GM21619 (cell line): ENCODE measurements at regions not wholly inside any gene's neighbourhood (a gene's known extent, or its start where the extent isn't known, plus 50 kb on each side); places are given as distances from the start of the nearest gene placed in this dataset.

ENCODE experiments used
- ATAC-seq: cut with Tn5 transposase; IDR thresholded peaks from one replicate; pipeline ENCODE4 v1.9.1; 2021; ENCODE audit not compliant: unreplicated experiment

DNA sequence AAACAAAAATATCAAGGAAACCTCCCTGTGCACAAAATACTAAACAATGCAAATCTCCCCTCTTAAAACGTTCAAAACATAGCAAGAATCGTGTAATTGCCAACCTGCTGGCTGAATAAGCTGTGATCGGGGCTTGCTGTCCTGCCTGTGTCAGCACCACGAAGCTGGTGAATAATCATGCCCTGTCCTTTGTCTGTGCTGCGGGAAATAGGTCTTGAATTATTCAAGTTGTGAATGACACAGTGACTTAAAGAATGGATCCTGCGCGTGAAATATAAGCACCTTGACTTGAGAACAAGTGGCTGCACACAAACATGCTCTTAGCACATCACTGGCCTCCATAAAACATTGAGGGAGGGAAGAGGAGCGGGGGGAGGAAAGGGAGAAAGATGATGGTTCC, 130.2 kb downstream of the OAT start:
- no peak for ATAC-seq

DNA sequence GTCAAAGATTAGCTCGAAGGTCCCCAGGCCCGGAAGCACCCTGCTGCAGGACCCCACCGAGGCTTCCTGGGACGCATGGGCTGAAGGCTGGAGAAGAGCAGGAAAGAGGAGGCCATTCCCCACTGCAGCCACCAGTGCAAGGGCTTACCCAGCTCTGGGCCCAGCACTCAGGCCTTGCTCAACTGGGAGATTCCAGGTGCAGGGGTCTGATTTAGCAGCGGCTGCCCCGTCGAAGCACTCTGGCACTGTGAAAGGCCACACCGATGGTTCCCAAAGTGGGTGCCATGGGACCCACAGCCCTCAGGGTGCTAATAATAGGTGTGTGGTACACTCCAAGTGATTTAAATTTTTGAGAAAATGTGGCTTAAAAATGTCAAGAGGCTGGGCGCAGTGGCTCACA, 130.9 kb downstream of the OAT start:
- ATAC-seq = no peak

DNA sequence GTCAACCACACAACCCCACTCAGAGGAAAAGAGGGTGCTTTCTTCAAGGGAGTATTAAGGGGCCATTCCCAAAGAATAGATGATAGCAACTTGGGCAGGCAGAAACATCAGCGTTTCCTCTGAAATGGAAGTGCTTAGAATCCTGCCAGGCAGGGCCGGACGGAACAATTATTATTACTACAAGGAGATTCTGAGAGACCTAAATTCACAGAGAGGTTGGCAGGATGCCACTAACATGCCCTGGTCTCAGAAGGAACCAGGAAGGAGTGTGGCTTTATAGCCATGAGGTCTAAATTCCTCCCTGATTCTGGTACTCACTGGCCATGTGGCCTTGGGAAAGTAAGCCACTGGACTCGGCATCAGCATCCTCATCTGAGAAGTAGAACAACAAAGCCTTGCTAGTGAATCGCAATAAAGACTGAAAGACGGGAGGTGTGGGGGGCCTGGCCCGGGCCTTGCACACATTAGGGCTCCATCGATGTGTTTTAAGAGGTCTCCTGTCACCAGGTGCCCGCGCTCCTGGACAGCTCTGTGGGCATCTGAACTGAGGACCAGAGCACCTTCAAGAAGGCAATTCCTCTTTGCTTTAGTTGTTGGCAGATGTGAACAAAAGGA, 131.5 kb downstream of the OAT start:
- no peak for ATAC-seq

DNA sequence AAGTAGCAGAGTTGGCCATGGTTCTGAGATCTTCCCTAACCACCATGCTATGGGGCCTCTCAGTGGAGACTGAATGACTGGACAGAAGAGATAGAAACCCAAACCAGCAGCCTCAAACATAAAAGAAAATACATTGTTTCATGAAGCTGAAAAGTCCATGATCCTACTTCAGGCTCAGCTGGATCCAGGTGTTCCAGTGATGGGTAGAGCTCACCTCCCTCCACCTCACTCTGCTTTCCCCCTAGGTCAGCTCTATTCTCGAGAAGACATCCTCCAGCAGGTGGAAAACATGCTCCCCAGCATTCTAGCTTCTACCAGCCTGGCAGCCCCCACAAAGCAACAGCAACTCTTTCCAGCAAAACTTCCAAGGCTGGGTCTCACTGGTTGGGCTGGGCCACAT, 132.1 kb downstream of the OAT start:
- ATAC-seq = no peak

DNA sequence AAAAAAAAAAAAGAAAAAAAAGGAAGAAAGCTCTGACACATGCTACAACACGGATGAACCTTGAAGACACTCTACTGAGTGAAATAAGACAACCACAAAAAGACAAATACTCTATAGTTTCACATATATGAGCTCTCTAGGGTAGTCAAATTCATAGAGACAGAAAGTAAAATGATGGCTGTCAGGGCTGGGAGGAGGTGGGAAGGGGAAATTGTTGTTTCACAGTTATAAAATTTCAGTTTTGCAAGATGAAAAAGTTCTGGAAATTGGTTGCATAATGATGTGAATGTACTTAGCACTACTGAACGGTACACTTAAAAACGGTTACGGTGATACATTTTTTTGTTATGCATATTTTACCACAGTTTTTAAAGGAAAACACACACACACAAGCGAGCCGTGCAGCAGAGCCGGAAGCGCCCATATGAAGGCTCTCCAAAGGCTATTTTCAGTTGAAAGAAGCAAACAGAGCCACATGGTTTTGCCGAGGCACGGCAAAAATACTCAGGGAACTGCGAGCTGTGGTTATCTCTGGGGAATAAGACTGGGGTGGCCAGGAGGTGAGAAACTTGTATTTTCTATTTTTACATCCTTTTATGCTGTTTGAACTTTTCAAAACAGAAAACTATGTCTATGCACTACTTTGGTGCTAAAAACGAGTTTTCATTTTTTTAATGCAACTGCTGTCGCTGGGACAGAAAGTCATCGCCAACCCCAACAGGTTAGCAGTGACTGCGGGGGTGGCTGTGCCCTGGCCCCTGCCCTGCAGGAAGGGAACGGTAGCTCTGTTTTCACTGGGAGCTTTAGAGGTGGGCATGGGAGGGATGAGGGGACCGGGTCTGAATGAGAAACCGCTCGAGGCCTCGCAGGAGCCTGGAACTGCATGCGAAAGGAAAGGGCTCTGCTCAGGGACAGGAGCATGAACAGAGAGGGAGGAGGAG, 132.9 kb downstream of the OAT start:
- ATAC-seq = peak; percentile 69

DNA sequence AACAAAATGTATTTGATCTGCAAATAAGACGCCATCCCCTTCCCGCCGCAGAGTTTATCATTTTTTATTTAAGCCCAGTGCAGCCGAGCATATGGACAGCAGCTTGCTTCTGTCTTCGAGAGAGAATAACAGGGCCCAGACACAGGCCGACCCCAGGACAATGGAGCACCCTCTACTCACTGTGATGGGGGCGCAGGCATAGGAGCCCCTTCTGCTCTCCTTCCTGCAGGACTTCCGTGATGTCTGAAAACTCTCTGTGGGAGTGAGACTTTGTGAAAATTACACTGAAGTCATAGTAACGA, 134.8 kb downstream of the OAT start:
- ATAC-seq = no peak

DNA sequence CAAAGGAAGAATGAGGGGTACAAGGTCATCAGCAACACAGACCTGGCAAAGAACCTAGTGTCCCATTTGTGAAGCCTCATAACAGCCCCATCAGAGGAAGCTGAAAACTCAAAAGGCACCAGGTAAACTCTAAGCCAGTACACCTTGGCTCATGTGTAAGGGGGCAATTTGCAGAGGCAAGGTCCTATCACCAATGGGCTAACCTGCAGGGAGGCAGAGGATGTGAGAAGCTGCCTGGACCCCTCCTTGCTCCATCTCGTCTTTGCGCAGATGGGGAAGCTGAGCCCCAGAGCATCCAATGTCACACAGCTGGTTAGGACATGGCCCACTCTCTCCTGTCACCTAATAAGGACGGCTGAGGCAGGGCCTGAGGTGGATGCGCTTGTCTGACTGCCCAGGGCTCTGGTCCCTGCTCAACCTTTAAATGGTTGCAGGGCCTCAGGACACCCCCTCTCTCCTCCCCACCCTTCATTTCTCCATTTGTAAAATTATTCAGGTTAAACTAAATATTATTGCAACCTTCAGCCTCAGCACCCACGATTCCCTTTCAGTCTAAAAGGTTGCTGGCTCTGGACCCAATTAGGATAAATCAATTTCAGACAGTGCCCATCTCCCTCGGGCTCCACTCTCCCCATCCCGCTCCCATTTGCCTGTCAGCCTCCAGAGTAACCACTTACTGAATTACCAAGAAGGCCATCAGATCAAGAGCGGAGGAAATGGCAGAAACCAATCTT, 135.3 kb downstream of the OAT start:
- ATAC-seq = no peak

DNA sequence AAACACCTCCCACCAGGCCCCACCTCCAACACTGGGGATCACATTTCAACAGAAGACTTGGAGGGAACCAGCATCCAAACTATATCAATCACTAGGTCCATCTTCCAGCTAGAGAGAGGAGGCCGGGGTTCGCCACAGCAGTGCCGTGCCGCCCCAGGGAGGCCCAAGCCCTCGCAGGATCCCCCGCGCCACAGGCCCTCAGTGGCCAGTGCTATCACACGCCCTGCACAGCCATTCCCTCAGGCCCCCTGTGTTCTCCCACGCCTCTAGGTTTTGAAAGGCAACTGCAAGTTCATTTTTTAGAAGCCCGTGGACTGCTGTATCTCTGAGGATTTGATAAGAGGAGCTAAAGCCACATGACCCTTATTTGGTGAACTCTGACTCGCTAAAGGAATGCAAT, 136.4 kb downstream of the OAT start:
- ATAC-seq = no peak

DNA sequence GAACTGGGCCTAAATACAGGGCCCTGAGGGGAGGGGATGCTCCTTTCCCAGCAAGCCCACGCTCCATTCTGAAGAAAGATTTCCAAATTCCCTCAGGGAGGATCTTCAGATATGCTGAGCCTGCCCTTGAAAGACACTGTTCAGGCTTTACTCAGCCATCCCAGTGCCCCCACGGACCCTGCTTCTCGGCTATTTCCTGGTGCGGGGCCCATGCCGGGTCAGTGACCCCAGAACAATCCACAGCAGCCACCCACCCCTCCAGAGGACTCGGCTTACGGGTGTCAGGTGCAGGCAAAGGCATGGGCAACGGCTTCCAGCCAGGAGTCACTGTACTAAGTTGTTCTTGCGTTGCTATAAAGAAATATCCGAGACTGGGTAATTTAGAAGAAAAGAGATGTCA, 137.1 kb downstream of the OAT start:
- ATAC-seq = no peak

DNA sequence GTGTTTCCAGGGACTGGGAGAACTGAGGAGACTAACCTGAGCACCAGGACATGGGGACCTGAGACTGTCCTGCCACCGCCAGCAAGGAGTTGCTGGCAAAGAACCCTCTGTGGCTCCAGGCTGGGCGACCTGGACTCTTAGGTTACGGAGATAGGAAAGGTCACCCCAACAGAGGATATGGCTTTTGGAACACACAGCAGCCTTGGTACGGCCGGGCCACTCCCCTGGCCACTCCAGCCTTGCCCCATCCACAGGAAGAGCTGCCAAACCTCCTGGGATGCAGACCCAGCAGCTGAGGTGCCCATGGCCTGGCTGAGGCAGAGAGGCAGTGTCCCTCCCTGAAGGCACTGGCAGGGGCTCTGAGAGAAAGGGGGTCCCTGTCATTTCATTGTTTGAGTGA, 137.8 kb downstream of the OAT start:
- ATAC-seq = no peak

DNA sequence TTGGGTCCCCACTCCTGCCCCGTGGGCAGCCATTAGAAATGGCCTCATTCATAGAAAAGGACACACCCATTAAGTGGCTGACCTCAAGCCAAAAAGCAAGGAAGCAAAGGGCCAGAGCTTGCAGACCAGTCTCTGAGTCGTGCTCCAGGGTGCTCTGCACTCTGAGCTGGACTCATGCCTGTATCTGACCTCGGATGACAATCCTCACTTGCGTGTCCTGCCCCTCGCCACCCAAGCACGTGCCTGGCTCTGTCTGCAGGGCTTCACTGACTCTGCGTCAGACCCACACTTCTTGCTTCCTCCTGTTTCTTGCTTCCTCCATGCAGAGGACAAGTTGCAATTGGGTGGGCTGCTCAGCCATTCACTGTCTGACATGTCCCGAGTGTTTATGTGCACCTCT, 138.8 kb downstream of the OAT start:
- no peak for ATAC-seq

DNA sequence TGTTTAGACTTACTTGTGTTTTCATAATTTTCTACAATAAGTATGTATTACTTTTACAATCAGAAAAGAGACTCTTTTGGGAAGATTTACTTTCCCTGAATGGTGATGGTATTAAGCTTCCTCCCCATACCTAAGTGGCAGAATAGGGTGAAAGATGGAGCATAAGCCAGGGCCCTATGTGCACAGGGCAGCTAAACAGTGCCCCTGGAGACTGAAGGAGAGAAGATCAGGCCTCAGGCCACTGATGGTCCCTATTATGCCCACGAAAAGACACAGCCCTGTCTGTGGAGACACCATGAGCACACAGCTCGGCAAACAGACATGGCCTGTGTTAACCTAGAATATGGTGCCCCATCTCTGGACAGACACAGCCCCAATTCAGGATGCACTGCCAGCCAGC, 139.4 kb downstream of the OAT start:
- ATAC-seq = no peak

DNA sequence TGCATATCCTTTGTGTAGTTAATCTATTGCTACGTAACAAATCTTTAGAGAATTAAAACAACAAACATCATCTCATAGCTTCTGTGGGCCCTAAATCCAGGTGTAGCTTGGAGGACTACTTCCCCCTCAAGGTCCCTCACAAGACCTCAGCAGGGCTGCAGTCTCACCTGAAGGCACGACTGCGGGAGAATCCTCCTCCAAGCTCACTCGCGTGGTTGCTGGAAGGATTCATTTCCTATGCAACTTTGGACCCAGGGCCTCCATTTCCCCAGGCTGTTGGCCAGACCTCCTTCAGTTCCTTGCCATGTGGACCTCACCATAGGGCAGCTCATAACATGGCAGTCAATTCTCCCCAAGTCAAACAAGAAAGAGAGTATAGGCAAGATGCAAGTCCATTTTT, 140.4 kb downstream of the OAT start:
- ATAC-seq = no peak

DNA sequence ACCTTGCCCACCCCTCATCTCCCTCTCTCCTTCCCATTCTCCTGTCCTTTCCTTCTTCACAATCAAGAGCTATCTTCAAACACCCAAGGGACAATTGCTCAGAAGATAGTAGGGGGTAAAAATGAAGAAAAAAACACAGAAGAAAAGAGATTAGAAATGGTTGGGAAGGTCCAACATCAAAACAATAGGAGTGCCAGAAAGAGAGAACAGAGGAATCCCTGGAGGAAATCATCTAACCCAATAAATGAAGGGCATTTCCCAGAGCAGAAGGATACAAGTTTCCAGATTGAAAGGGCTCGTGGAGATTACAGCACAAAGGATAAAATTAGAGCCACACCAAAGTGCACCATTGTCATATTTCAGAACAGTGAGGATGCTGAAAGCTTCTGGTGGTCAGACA, 145.6 kb downstream of the OAT start:
- no peak for ATAC-seq

DNA sequence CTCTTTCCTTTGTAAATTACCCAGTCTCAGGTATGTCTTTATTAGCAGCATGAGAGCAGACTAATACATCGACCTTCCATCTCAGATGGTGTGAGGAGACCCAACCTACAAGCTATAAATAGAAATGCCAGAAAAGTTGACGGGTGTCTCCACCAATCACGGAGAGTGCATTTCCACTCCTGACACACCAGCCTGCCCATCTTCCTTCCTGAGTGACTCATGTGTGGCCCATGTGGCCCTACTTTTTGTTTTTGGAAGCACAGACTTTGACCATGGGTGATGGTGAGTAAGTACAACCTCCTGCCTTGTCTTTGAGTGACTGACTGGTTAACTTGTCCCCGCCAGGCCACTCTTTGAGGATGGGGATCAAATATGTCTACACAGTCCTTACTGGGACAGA, 147.0 kb downstream of the OAT start:
- ATAC-seq = no peak

DNA sequence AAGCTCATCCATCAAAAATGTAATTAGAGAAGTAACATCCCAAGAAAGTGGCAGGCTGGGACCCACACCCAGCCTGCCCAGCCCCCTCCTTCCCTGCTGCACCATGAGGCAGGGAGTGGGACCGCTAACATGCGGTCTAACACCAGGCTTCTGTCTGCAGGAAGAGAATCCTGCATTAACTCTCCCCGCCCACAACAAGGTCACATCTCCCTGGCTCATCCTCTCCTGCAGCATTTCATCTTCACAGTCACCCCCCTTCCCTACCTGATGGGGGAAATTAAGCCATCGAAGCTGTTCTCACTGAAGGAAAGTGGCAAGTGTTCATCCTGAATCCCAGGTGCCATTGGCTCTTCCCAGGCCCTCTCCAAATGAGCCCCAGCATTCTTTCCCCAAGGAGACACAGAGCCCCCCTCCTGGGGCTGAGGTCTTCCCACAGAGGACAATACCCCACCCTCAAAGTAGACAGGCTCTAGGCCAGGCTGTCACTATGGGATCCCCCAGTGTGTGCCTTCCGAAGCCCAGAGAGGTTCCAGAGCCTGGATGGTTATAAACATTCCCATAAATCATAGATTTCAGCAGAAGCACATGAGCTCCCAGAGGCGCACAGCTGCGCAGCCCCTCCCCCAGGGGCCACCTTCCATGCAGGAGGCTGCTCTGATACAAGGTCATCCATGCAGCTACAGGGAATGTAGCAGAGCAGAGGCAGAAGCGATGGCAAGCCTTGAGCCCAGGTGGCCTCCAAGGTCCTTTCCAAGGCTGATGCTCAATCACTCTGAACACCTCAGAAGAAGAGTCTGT, 148.0 kb downstream of the OAT start:
- ATAC-seq = no peak

DNA sequence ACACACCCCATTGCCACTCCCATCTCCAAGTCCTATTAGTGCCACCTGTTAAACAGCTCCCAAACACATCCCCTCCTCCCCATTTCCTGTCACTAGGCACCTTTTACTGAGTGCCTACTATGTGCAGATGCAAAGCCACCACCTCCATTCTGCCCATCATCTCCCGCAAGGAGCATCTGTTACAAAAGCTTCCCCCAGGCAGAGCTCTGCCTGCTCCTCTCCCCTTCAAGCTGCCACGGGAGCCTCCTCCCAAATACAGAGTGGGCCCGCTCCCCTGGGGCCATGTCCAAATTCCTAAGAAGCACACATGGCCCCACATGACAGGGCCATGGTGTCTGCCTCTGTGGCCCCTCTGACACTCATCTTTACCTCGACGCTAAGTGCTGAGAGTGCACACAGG, 149.7 kb downstream of the OAT start:
- ATAC-seq = no peak

DNA sequence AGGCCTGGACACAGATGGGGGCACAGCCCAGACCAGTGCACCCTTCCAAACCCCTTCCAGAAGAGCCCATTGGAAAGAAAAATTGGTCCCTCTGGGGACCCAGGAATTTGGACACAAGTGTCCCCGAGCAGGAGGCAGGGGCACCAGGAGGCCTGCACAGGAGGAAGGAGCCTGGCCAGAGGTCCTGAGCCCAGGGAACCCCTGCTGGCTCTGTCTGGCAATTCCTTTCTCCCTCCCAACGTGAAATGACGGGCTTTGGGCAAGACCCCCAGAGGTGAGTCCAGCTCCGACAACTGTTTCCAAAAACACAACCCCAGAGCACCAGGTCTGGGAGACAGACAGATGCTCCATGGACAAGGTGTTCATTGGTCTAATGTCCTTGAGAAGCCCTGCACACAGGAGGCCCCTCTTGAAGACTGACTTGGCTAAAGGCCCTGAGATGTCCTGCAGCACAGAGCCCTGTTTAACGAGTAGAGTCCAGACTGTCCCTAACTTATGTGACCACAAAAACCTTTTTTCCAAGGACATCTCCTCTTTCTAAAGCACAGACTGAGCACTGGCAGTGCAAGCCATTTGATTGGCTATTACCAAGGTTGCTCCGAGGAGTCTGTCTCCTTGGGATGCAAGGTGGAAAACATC, 150.7 kb downstream of the OAT start:
- ATAC-seq = no peak

DNA sequence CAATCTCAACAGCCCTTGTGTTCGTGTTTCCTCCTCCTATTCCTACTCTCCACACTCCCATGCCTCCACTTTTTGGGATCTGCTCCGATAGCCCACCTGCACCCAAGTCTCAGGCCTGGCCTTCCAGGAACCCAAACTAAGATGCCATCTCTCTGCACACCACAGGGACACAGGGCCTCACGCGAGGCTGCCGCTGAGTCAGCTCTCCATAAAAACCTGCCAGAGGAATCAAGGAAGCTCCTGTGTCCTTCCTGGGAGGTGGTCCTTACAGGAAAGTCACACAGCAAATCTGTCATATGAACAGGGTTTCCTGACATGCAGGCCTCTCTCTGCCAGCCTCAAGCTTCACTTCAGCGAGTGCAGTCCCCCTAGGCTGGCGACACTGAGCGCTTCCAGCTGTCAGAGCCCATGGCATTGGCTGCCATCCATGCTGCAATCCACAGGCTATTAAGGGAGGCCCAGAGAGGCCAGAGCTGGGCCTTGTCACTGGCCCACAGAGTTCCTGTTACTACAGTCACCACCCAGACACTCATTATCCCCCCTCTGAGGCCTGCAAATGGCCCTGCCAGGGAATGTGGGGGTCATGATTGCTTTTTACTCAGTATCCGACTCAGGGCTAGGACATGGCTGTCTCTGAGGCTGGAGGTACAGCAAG, 151.4 kb downstream of the OAT start:
- no peak for ATAC-seq

DNA sequence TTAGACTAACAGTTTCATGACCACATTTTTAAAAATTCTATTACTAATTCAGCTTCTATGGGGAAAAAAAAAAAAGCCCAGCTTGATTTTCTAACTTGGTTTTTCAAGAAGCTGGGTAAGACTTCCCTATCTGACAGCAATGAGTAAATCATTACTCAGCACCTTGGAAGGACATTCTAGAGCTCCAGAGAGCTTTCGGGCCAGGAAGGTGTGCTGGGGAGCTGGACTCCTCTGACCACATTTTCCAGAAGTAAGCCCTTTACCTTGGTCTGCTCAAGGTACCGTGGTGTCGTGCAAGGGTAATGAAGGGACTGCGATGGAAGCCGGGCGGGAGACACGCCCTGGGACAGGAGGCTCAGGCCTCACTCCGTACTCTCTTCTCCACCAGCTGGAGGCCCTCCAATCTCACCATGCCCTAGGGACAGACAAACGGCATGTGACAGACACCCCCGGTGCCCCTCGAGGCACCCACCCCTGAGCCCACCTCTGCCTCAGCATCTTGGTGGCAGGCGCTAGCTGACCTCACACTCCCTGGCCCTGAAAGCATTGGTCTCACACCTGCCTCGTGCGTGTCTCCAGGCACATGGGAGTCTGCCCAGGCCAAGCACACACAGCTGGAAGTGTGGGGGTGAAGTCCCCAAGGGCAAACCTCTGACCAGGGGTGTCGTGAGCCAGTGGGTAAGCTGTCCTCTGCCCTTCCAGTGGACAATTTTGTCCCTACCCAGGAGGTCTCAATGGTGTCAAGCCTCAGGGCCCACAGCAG, 152.1 kb downstream of the OAT start:
- ATAC-seq = no peak
